DMS 273 (cell line): ENCODE measurements at regions not wholly inside any gene's neighbourhood (a gene's known extent, or its start where the extent isn't known, plus 50 kb on each side); places are given as distances from the start of the nearest gene placed in this dataset.
"Not testable (repeated sequence)": the region's sequence is repeated elsewhere in the genome, so short reads cannot be mapped to it uniquely, and the experiment has no call there.

Experiments
- DNase-seq: peaks from one replicate; lab custom pipeline; 2025; ENCODE audit not compliant: unreplicated experiment; lab: John Stamatoyannopoulos, UW

GRCh38 chr9:25284365-25284764 lies 393.9 kb downstream of the TUSC1 start:
- no peak for DNase-seq

DNA sequence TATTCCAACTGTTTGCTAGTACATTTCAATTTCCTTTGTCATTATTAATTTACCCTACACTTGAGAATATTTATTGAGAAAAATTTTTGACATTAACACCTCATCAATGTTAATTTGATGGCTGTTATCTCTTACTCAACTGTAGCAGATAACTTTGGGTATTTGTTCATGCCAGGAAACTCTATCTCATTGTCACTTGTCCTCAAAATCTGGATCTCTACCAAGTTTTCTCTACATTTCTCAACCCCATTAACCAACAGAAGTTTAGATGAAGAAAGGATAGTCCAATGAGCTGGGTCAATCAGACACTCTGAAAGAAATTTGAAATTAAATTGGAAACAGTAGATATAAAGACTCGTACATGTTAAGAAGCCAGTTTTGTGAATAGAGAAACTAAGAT lies 395.3 kb downstream of the TUSC1 start:
- DNase-seq: no peak

- DNase-seq: peak; percentile 29
Measured at GRCh38 chr9:25261445-25261844, 416.8 kb downstream of the TUSC1 start.

DNA sequence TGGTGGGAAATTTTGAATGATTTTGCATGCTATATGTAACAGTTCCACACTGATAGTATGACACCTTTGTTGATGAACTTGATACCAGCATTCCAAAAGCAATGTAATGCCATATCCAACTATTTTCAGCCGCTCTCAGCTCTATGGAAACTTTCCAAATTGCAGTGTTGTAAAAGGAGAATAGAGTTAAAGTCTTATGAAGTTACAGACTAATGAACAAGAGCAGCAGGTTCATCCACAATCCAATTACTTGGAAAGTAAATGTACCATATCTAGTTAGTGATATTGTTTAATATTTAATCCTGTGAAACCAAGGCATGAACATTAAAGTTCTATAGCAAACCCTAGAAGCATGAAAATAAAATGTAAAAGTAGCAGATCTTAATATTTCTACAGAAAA lies 418.2 kb downstream of the TUSC1 start:
- no peak for DNase-seq

GRCh38 chr9:25255216-25255615 lies 423.0 kb downstream of the TUSC1 start:
- no peak for DNase-seq

DNA sequence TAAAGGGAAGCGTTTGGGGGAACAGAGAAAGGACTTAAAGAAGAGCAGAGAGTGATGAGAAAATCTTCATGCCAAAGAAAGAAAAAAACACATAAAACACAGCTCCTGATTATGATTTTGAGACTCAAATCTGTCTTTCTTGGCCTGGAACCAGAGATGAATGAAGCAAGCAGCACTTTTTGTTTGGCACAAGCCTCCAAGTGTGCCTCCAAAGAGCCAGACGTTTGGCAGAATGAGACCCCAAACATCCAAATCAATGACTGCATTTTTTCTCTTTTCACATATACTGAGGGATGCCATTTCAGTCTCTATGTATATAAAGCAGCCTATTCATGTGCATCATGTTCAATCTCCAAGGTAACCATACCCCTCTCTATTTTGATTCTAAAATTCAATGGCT lies 424.2 kb downstream of the TUSC1 start:
- peak; percentile 30 for DNase-seq

GRCh38 chr9:25241421-25241820 lies 436.8 kb downstream of the TUSC1 start:
- DNase-seq: no peak

DNA sequence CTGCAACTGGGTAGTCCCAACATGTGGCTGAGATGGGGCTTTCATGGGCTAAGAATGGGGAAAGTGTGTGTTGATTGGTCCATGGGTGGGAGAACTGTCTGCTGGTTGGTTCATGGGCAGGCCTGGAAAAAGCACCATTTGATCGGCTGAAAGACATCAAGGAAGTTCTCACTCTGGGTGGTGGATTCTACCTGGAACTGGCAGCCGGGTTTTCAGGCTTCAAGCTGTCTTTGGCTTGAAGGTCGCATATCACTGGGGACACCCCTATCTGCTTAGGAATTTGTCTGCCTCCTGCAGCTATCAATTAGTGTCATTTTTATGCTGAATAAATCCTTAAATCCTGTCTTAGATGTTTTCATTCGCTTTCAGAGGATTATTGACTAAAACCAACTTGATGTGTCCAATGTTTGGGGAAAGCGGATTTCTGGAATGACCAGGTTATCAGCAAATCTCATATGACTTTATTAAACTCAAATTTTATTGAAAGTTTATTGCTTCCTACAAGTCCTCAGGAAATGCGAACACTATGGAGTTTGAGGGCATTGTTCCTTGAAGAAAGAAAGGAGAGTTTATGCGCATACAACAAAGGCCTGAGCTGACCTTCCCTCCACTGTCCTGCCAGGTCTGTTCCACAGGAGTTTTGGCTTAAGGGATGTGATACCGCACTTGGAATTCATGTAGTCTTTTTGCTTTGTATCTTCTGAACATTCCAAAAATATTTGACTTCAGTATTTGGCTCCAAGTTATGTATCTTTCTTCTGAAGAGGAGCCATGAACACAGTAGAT lies 451.1 kb downstream of the TUSC1 start:
- no peak for DNase-seq

GRCh38 chr9:25225938-25226760 lies 452.1 kb downstream of the TUSC1 start:
- DNase-seq: no peak

DNA sequence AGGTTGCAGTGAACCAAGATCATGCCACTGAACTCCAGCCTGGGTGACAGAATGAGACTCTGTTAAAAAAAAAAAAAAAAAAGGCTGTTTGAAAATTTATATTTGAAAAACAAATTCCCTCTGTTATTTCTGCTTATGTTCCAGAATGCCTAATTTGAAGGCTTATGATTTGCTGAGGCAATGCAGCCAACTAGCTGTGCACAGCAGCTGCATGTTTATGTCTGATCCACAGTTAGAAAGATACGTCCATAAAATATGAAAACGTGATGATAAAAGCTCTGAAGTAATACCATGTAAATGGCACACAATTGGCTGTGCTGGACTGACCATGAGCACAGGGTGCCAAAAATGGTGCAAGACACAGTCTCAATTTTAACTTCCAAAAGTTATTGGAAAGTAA lies 453.2 kb downstream of the TUSC1 start:
- no peak for DNase-seq

DNA sequence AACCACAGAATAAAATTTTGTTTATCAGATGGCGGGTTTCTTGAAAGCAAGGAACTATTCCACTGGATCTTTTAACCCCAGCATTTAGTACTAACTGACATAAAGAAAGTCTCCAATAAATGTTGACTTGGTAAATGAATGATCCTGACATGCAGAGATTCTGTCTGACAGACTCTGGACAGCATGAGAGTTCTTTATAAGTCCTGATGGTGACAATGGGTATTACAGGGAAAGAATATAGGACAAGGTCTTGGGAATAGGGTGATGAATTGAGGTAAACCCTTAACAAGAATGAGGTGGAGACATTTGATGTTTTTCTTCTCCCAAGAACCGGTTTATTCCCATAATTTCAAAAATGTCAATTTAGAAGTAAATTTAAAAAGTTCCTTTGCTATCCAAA lies 453.9 kb downstream of the TUSC1 start:
- peak; percentile 9 for DNase-seq

GRCh38 chr9:25212361-25212760 lies 465.9 kb downstream of the TUSC1 start:
- DNase-seq: peak; percentile 0

GRCh38 chr9:25207402-25208195 lies 470.6 kb downstream of the TUSC1 start:
- no peak for DNase-seq

- DNase-seq: no peak
Measured at GRCh38 chr9:25206027-25206426, 472.2 kb downstream of the TUSC1 start.

GRCh38 chr9:25205285-25205684 lies 473.0 kb downstream of the TUSC1 start:
- DNase-seq: no peak

DNA sequence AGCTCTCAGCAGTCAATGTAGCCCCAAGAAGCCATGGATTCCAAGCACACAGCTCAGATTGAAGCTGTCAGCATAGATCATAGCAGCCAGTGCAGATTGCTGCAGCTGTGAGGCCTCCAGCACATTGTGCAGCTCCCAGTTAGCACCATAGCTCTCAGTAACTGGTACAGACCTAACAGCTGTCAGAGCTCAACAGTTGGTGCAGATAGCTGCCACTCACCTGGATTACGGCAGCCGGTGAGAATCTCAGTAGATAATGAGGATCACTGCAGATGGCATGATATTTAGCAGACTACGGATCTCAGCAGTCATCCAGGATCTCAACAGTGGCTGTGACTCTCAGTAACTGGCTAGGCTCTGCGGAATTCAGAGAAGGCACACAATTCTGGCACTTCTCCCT lies 500.4 kb downstream of the TUSC1 start:
- DNase-seq: no peak

DNA sequence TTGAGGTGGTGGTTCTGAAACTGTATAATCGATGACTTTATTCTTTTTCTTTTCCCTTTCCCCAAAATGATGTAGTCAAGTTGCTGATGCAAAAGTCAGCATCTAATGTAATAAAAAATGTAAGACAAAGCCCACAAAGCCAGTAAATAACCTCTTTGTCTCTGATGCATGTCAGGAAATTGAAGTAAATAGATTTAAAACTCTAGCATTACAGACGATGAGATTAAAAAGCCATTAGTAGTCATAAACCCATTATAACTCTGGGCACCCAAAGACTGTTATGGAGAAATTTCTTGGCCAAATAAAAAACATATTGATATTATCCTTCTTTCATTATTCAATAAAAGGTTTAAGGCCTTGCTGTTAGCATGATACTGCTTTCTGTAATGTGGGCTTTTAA lies 548.7 kb downstream of the TUSC1 start:
- no peak for DNase-seq

- DNase-seq: no peak
Measured at GRCh38 chr9:25121811-25122210, 556.4 kb downstream of the TUSC1 start.

DNA sequence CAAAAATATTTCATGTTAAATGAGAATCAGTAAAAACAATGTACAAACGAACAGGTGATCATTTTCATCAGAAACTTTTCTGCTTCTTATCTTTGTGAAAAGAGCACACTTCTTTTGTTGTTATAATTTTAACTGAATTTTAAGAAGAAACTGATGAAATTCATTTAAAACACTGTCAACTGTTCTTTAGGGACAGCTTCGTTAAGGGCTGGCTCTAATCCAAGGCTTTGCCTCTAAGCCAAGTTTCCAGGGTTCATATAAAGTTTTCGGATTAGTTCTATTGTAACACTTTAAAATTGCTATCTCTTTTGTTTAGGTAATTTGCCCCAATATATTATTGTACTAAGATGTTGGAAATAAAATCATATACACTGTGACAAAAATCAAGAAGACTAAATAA lies 559.2 kb downstream of the TUSC1 start:
- no peak for DNase-seq

- DNase-seq: no peak
Measured at GRCh38 chr9:25117791-25118190, 560.5 kb downstream of the TUSC1 start.

DNA sequence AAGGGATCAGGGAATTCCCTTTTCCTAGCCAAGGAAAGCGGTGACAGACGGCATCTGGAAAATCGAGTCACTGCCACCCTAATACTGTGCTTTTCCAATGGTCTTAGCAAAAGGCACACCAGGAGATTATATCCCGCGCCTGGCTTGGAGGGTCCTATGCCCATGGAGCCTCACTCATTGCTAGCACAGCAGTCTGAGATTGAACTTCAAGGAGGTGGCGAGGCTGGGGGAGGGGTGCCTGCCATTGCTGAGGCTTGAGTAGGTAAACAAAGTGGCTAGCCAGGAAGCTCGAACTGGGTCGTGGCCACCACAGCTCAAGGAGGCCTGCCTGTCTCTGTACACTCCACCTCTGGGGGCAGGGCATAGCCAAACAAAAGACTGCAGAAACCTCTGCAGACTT lies 556.5 kb upstream of the IZUMO3 start:
- not testable (repeated sequence) for DNase-seq

DNA sequence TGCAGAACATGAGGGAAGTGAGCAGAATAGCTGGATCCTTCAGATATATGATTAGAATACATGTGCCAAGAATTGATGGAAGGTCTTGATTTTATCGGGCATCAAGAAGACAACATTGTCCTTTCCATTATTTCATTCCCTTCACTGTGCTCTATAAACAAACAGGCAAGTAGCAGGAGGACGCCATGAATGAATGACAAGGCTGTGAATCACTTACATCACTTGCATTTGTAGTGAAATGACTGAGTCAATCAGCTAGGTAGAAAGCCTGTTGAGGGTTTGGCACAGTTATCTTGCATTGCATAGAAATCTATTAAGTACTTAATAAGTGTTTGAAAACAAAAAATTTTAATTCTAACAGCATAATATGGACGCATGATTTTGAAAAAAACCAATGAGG lies 548.8 kb upstream of the IZUMO3 start:
- no peak for DNase-seq
